ENCODE measurements at regions not wholly inside any gene's neighbourhood (a gene's known extent, or its start where the extent isn't known, plus 50 kb on each side); places are given as distances from the start of the nearest gene placed in this dataset.

DNA sequence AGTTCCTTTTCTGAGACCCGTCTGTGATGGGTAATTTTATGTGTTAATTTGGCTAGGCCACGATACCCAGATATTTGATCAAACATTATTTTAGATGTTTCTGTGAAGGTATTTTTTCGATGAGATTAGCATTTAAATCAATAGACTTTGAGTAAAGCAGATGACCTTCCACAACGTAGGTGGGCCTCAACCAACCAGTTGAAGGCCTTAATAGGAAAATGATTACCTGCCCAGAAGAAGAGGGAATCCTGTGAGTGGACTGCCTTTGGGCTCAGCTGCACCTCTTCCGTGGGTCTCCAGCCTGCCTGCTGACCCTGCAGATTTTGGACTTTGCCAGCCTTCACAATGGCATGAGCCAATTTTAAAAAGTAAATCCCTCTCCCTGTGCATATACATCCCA is 61.6 kb upstream of the WSB1 start:
- TF ChIP-seq, protein P1, sequence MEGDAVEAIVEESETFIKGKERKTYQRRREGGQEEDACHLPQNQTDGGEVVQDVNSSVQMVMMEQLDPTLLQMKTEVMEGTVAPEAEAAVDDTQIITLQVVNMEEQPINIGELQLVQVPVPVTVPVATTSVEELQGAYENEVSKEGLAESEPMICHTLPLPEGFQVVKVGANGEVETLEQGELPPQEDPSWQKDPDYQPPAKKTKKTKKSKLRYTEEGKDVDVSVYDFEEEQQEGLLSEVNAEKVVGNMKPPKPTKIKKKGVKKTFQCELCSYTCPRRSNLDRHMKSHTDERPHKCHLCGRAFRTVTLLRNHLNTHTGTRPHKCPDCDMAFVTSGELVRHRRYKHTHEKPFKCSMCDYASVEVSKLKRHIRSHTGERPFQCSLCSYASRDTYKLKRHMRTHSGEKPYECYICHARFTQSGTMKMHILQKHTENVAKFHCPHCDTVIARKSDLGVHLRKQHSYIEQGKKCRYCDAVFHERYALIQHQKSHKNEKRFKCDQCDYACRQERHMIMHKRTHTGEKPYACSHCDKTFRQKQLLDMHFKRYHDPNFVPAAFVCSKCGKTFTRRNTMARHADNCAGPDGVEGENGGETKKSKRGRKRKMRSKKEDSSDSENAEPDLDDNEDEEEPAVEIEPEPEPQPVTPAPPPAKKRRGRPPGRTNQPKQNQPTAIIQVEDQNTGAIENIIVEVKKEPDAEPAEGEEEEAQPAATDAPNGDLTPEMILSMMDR (IDR thresholded peaks at IDR 0.05), result no peak
- TF ChIP-seq POLR2A (IDR thresholded peaks at IDR 0.05), result no peak
- TF ChIP-seq EP300 (IDR thresholded peaks at IDR 0.05), result no peak

Measured in ovary (tissue), 3 donors.